ENCODE measurements at regions not wholly inside any gene's neighbourhood (a gene's known extent, or its start where the extent isn't known, plus 50 kb on each side); places are given as distances from the start of the nearest gene placed in this dataset.

DNA sequence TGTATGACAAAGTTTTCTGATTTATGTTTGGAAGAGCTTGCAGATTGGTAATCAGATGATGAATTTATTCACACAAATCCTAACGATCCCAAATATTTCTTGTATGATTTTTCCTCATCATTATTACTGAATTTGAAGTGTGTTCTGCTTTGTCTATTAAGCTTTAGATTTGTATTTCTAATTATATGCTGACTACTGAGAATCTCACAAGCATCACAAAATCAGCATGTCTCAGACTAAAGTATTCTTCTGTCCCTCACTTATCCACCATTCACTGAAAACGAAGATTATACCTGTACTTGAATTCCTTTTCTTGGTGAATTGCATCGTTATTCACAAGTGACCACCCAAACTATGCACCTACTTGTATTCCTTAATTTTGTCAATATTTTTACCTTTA is 796.3 kb upstream of the MAP3K7 start:
- ATAC-seq (no peak), DNase-seq (no peak)

DNA sequence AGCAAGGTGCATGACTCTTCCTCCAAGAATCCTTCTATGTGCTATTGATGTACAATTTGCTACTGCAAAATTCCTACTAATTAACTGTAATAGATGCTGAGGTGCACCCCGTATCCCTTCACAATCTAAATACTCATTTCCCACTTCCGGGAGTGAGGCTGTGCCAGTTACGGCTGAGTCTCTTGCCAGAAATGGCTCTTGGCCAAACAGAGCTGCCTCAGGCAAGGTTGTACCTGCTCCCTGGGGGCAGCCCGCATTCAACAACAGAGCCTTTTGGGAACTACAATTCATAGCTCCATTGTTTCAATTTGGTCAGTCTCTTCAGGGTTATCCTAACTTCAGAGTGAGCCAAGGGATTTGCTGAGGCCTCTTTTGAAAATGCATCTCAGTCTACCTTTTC is 789.8 kb upstream of the MAP3K7 start:
- no peak for ATAC-seq
- DNase-seq: no peak

- ATAC-seq: no peak
- DNase-seq: no peak
Measured at GRCh38 chr6:91366781-91367180, 779.9 kb upstream of the MAP3K7 start.

DNA sequence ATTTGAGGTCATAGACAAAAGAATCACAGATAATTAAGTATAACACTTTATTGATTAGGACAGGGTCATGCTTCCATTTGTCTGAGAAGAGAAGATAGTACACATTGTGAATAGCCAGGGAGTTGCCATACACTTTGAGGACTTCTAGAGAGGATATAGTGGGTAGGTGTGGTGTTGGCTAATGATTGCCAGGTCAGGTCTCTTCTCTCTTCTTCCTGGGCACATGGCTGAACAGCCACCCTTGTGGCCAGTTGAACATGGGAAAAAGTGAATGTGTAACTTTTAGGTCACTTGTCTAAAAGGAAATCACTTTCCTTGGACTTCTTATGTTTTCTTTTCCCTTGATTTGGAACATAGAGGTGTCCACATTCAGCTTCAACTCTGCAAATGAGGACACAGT is 772.1 kb upstream of the MAP3K7 start:
- no peak for ATAC-seq

GRCh38 chr6:91352878-91353277 is 766.0 kb upstream of the MAP3K7 start:
- DNase-seq (no peak), ATAC-seq (no peak)

More for the DNA sequence above, 772.1 kb upstream of the MAP3K7 start:
- no peak for DNase-seq

- ATAC-seq (no peak), DNase-seq (no peak)
Measured at GRCh38 chr6:91352321-91352720, 765.4 kb upstream of the MAP3K7 start.

- ATAC-seq (no peak), DNase-seq (no peak)
Measured at GRCh38 chr6:91350146-91350908, 763.5 kb upstream of the MAP3K7 start.

GRCh38 chr6:91341473-91341872 is 754.6 kb upstream of the MAP3K7 start:
- DNase-seq: no peak
- ATAC-seq: no peak

DNA sequence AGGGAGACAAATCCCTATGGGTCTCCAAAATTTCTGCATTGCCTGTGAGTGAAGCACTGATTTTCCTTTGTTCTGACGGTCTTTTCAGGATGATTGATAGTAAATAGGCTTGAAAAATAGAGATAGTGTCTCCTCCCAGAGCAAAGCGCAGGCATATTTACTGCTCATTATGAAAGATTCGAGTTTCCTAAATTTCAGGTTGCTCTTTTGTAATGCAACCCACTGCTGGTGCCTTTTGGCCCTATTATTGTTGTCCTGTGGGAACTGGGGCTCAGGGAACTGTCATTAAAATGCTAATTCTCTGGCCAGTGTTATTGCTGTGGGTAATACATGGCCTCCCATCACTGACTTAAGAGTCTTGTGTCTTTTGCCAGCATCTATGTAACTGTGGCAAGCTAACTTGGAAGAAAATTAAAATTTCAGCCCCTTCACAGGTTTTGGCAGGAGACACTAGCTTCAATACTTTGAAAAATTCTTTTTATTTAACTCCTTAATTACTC is 754.1 kb upstream of the MAP3K7 start:
- no peak for DNase-seq
- no peak for ATAC-seq

DNA sequence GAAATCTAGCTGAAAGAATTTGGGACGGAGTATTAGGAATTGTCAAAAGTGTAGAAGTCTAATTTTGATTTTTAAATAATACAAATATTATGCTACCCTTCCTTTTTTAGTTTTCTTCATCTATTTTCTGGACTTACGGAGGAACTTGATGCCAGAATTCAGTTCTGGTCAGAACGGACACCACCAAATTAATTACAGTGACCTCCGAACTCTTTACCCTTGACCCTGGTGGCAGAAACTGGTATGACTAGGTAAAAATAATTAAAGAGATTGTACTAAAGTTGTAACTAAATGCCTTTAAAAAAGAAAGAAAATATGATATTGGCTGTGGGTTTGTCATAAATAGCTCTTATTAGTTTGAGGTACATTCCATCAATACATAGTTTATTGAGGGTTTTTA is 751.1 kb upstream of the MAP3K7 start:
- DNase-seq (no peak), ATAC-seq (no peak)

DNA sequence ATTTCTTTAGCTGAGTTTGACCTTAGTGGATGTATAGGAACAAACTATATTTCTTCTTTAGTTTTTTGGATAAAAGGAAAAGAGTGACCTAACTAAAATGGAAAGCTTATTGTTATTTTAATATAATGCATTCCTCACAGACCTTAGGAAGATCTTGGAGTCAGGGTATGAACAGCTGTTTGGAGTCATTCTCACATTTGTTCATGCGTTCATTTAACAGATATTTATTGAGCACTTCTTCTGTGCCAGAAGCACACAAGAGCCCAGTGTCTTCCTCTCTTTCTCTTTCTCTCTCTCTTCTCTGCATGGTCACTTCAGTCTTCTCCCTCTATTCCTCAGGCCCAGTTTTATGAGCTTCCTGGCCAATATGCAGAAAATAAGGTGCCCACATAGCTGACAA is 744.0 kb upstream of the MAP3K7 start:
- no peak for ATAC-seq

GRCh38 chr6:91328241-91328640 is 741.4 kb upstream of the MAP3K7 start:
- ATAC-seq (no peak), DNase-seq (no peak)

More for the DNA sequence above, 744.0 kb upstream of the MAP3K7 start:
- no peak for DNase-seq

DNA sequence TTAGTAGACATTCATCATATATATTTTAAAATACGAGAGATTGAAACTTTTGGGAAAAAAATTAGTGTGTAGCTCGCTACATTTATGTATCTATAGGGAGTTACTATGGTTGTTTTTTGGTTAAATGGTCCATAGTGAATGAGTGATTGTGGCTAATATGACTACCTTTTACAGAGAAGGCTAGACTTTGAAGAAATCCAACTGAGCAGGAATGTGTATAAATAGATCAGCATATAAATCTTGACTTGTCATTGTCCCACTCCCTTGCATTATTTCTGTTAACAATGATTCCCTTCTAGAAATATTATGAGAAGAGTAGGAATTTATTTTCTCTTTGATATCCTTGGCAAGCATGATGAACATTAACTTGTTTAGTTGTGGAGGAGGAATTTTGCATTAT is 737.8 kb upstream of the MAP3K7 start:
- DNase-seq (no peak), ATAC-seq (no peak)

DNA sequence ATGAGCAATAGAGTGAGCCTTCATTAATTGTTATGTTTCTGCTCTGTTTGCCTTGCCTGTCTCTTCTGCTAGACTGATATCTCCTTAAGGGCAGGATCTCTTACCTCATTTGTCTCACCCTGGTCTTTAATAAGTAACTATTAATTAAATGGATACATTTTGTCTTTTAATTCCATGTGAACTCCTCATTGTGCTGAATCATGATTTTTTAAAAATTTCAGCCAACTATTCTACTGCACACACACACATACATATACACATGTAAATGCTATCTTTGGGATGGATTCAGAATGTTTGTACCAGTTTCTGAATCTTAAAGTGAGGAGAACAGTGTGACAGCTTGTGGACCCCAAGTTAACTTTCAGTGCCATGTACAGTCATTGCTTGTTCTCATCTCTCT is 731.1 kb upstream of the MAP3K7 start:
- no peak for ATAC-seq
- DNase-seq: no peak

- ATAC-seq (no peak), DNase-seq (no peak)
Measured at GRCh38 chr6:91317247-91317835, 730.5 kb upstream of the MAP3K7 start.

DNA sequence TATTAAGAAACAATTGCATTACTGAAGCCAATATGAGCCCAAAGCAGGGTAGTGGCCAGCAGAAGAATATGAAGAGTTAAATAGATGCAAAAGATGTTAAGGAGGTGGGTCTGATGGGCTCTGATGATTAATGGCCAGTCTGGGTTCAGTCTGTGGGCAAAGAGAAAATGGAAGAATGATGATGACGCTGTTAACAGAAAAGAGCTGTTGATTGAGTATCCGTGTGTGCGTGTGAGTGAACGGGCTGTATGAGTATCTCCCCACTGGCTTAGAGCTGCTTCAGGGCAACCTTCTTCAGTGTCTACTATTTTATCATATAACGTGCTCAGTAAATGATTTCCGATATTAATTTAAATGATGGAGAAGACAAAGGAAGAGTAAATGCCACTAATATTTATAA is 723.3 kb upstream of the MAP3K7 start:
- ATAC-seq (no peak), DNase-seq (no peak)

- no peak for DNase-seq
- ATAC-seq: no peak
Measured at GRCh38 chr6:91305755-91306154, 718.9 kb upstream of the MAP3K7 start.

- DNase-seq (no peak), ATAC-seq (no peak)
Measured at GRCh38 chr6:91304521-91304920, 717.6 kb upstream of the MAP3K7 start.

GRCh38 chr6:91303326-91303725 is 716.5 kb upstream of the MAP3K7 start:
- no peak for DNase-seq

DNA sequence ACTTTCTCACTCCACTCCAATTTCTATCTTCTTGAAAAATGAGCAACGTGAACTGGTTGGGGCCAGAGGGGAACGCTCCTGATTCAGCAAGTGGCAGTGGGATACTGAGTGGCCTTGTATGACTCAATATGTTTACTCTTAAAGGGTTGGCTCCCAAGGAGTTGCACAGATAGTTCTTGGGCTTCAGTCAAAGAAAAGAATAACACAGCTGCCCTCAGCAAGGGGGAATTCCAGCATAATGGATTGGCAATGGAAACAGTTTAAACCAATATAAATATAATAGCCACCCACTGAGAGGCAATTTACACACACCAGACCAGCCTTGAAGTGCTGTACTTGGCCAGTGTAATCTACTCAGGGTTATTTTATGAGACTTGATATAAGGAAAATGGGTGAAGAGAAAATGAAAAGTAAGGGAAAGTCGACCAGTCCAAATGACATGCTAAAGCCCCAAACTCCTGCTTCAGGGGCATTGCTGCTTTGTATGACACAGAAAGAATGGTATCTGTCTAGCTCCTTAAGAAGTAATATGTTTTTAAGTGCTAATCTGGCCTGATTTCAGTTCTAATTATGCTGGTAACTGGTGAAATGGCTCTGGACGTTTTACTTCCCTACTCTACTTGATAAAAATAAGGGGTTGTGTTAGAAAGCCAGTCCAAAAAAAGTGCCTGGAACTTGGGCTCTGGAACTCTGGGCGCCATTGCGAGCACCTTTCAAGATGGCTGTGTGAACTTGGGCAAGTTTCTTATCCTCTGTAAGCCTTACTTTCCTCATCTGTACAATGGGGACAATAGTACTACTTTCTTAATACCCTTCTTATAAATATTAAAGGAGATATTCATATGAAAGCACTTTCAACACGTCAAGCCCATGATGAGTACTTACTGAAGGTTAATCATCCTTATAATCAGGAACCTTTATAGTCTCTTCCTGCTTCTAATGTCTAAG is 712.9 kb upstream of the MAP3K7 start:
- ATAC-seq (no peak), DNase-seq (no peak)

More at GRCh38 chr6:91303326-91303725, 716.5 kb upstream of the MAP3K7 start:
- ATAC-seq: no peak

- ATAC-seq: no peak
Measured at GRCh38 chr6:91298543-91299145, 711.8 kb upstream of the MAP3K7 start.

GRCh38 chr6:91293395-91293794 is 706.5 kb upstream of the MAP3K7 start:
- ATAC-seq (no peak), DNase-seq (no peak)

More at GRCh38 chr6:91298543-91299145, 711.8 kb upstream of the MAP3K7 start:
- no peak for DNase-seq

Data from stimulated activated naive CD8-positive, alpha-beta T cell treated with anti-CD3 and anti-CD28 coated beads, Interleukin-15, Interleukin-2, amounts not matched to agents 100 U/mL and 50 U/mL, for 24 hours (primary cell).